ENCODE measurements at regions not wholly inside any gene's neighbourhood (a gene's known extent, or its start where the extent isn't known, plus 50 kb on each side); places are given as distances from the start of the nearest gene placed in this dataset.
A peak's percentile ranks its signal among the peaks of the same experiment; 100 is the strongest.

GRCh38 chr4:27835851-27836250 is 975.2 kb downstream of the STIM2 start:
- WGBS (ENCODE audit: extremely low coverage, insufficient coverage, low lambda C conversion rate) = no CpG with 5 or more reads among the region's 1 CpG
- Histone ChIP-seq H2BK120ac (ENCODE audit: low read depth, low read length) (no peak overlapping the region), H3K27me3 (ENCODE audit: insufficient read depth, low read length, poor library complexity) (no peaks in the 10 kb centered on the region), H2AK5ac (ENCODE audit: low read length) (no peak overlapping the region), H3K4me3 (ENCODE audit: low read length) (no peak overlapping the region), H3K4ac (ENCODE audit: low read depth, low read length) (no peak overlapping the region), H3K79me2 (ENCODE audit: control insufficient read depth, insufficient read depth, low read length) (no peaks in the 10 kb centered on the region), H3K79me1 (ENCODE audit: low read length) (no peaks in the 10 kb centered on the region), H3K56ac (ENCODE audit: low read length) (no peak overlapping the region), H3K27ac (ENCODE audit: low read depth, low read length) (no peak overlapping the region), H2BK5ac (ENCODE audit: low read length) (no peak overlapping the region), H3K4me2 (ENCODE audit: low read length) (no peak overlapping the region), H4K5ac (ENCODE audit: low read length) (no peak overlapping the region), H3K9ac (ENCODE audit: low read length) (no peak overlapping the region), H4K8ac (ENCODE audit: low read depth, low read length) (no peak overlapping the region), H2BK15ac (replicated peaks; ENCODE audit: low read depth) (no peak overlapping the region), H3K23ac (ENCODE audit: low read length) (no peak overlapping the region), H3K36me3 (ENCODE audit: control insufficient read depth, insufficient read depth, low read length) (no peaks in the 10 kb centered on the region), H3K18ac (ENCODE audit: low read length) (no peak overlapping the region), H3K4me1 (ENCODE audit: control insufficient read depth, low read depth, low read length) (no peaks in the 10 kb centered on the region)
- no peak for DNase-seq

DNA sequence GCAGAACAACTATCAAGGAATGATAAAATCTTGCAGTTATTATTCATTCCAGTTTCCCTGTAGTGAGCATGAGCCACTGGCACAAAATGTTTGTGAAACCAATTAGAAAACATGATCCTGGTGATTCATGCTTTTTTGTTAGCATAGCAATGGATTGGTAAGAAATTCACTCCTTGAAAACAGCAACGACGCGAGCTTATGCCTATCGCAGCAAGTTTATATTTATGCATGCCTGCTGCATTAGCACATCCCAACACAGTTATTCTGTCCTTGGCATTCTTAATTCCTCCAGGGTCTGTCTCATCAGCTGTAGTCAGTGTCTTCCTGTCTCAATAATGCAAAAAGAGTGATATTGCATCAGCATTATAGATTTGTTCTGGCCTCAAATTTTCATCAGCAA is 975.9 kb downstream of the STIM2 start:
- Histone ChIP-seq H3K4me1 (ENCODE audit: control insufficient read depth, low read depth, low read length) (no peaks in the 10 kb centered on the region), H4K8ac (ENCODE audit: low read depth, low read length) (no peak overlapping the region), H3K23ac (ENCODE audit: low read length) (no peak overlapping the region), H2BK120ac (ENCODE audit: low read depth, low read length) (no peak overlapping the region), H3K27ac (ENCODE audit: low read depth, low read length) (no peak overlapping the region), H3K4ac (ENCODE audit: low read depth, low read length) (no peak overlapping the region), H3K56ac (ENCODE audit: low read length) (no peak overlapping the region), H4K5ac (ENCODE audit: low read length) (no peak overlapping the region), H2AK5ac (ENCODE audit: low read length) (no peak overlapping the region), H2BK15ac (replicated peaks; ENCODE audit: low read depth) (no peak overlapping the region), H3K79me1 (ENCODE audit: low read length) (no peaks in the 10 kb centered on the region), H3K18ac (ENCODE audit: low read length) (no peak overlapping the region), H2BK5ac (ENCODE audit: low read length) (no peak overlapping the region), H3K9ac (ENCODE audit: low read length) (no peak overlapping the region), H3K27me3 (ENCODE audit: insufficient read depth, low read length, poor library complexity) (no peaks in the 10 kb centered on the region), H3K4me3 (ENCODE audit: low read length) (no peak overlapping the region), H3K4me2 (ENCODE audit: low read length) (no peak overlapping the region), H3K79me2 (ENCODE audit: control insufficient read depth, insufficient read depth, low read length) (no peaks in the 10 kb centered on the region), H3K36me3 (ENCODE audit: control insufficient read depth, insufficient read depth, low read length) (no peaks in the 10 kb centered on the region)
- WGBS (ENCODE audit: extremely low coverage, insufficient coverage, low lambda C conversion rate) = no CpG with 5 or more reads among the region's 4 CpGs
- DNase-seq = no peak

DNA sequence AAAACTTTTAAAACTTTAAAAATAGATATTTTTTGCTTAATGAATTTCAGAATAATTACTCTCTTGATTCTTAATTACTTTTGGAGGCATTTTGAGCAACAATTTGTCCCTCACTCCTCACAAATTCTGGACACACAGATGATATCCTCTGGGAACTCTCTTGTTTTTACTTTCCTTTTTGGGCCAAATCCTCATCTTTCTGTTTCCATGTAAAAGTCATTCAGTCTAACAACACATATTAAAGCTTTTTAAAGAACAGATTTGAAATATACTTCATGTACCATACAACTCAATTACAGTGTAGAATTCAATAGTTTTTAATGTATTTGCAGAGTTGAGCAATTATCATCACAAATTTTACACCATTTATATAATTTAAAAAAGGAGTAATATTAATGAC is 983.1 kb downstream of the STIM2 start:
- DNase-seq = no peak
- no peak overlapping the region for H4K5ac ChIP-seq (ENCODE audit: low read length)
- no peak overlapping the region for H3K4me3 ChIP-seq (ENCODE audit: low read length)
- no peaks in the 10 kb centered on the region for H3K79me1 ChIP-seq (ENCODE audit: low read length)
- no peaks in the 10 kb centered on the region for H3K4me1 ChIP-seq (ENCODE audit: control insufficient read depth, low read depth, low read length)
- H3K9ac ChIP-seq (ENCODE audit: low read length) = no peak overlapping the region
- H2BK120ac ChIP-seq (ENCODE audit: low read depth, low read length) = no peak overlapping the region
- no peak overlapping the region for H2BK15ac ChIP-seq (replicated peaks; ENCODE audit: low read depth)
- no peaks in the 10 kb centered on the region for H3K27me3 ChIP-seq (ENCODE audit: insufficient read depth, low read length, poor library complexity)
- no peak overlapping the region for H3K4ac ChIP-seq (ENCODE audit: low read depth, low read length)
- H4K8ac ChIP-seq (ENCODE audit: low read depth, low read length) = no peak overlapping the region
- no peak overlapping the region for H3K18ac ChIP-seq (ENCODE audit: low read length)
- H3K23ac ChIP-seq (ENCODE audit: low read length) = no peak overlapping the region
- H3K27ac ChIP-seq (ENCODE audit: low read depth, low read length) = no peak overlapping the region
- no peak overlapping the region for H3K4me2 ChIP-seq (ENCODE audit: low read length)
- no peak overlapping the region for H3K56ac ChIP-seq (ENCODE audit: low read length)
- H3K79me2 ChIP-seq (ENCODE audit: control insufficient read depth, insufficient read depth, low read length) = no peaks in the 10 kb centered on the region
- no peaks in the 10 kb centered on the region for H3K36me3 ChIP-seq (ENCODE audit: control insufficient read depth, insufficient read depth, low read length)
- no peak overlapping the region for H2AK5ac ChIP-seq (ENCODE audit: low read length)
- no peak overlapping the region for H2BK5ac ChIP-seq (ENCODE audit: low read length)

DNA sequence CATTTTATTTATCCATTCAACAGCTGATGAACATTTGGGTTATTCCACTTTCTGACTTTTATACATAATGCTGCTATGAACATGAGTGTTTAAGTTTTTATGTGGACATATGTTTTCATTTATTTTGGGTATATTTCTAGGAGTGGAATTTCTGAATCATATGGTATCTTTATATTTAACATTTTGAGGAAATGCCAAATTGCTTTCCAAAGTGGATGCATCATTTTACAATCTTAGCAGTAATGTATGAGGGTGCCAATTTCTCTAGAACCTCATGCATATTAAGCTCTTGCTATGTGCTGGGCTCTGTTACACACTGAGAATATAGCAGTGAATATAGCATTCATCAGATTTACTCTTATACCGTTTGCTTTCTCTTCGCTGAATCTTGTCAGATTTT is 983.7 kb downstream of the STIM2 start:
- Histone ChIP-seq H3K4ac (ENCODE audit: low read depth, low read length) (no peak overlapping the region), H4K5ac (ENCODE audit: low read length) (no peak overlapping the region), H3K4me1 (ENCODE audit: control insufficient read depth, low read depth, low read length) (no peaks in the 10 kb centered on the region), H3K27ac (ENCODE audit: low read depth, low read length) (no peak overlapping the region), H3K9ac (ENCODE audit: low read length) (no peak overlapping the region), H4K8ac (ENCODE audit: low read depth, low read length) (no peak overlapping the region), H2AK5ac (ENCODE audit: low read length) (no peak overlapping the region), H3K27me3 (ENCODE audit: insufficient read depth, low read length, poor library complexity) (no peaks in the 10 kb centered on the region), H3K36me3 (ENCODE audit: control insufficient read depth, insufficient read depth, low read length) (no peaks in the 10 kb centered on the region), H3K18ac (ENCODE audit: low read length) (no peak overlapping the region), H3K56ac (ENCODE audit: low read length) (no peak overlapping the region), H2BK5ac (ENCODE audit: low read length) (no peak overlapping the region), H3K4me3 (ENCODE audit: low read length) (no peak overlapping the region), H2BK120ac (ENCODE audit: low read depth, low read length) (no peak overlapping the region), H2BK15ac (replicated peaks; ENCODE audit: low read depth) (no peak overlapping the region), H3K23ac (ENCODE audit: low read length) (no peak overlapping the region), H3K79me2 (ENCODE audit: control insufficient read depth, insufficient read depth, low read length) (no peaks in the 10 kb centered on the region), H3K79me1 (ENCODE audit: low read length) (no peaks in the 10 kb centered on the region), H3K4me2 (ENCODE audit: low read length) (no peak overlapping the region)
- DNase-seq = no peak
- WGBS (ENCODE audit: extremely low coverage, insufficient coverage, low lambda C conversion rate) = no CpG with 5 or more reads among the region's 2 CpGs

- no peaks in the 10 kb centered on the region for H3K79me2 ChIP-seq (ENCODE audit: control insufficient read depth, insufficient read depth, low read length)
These were observed 986.3 kb downstream of the STIM2 start for GRCh38 chr4:27846951-27847350.

GRCh38 chr4:27861381-27861787 is 1000.7 kb downstream of the STIM2 start:
- Histone ChIP-seq H3K23ac (ENCODE audit: low read length) (no peak overlapping the region), H3K18ac (ENCODE audit: low read length) (no peak overlapping the region), H3K4ac (ENCODE audit: low read depth, low read length) (peak overlapping the region; percentile 52), H4K8ac (ENCODE audit: low read depth, low read length) (no peak overlapping the region), H3K9ac (ENCODE audit: low read length) (peak overlapping the region; percentile 12), H3K4me2 (ENCODE audit: low read length) (no peak overlapping the region), H3K79me2 (ENCODE audit: control insufficient read depth, insufficient read depth, low read length) (no peaks in the 10 kb centered on the region), H2BK5ac (ENCODE audit: low read length) (no peak overlapping the region), H3K56ac (ENCODE audit: low read length) (peak overlapping the region; percentile 43), H3K27ac (ENCODE audit: low read depth, low read length) (no peak overlapping the region), H3K79me1 (ENCODE audit: low read length) (no peaks in the 10 kb centered on the region), H2BK15ac (replicated peaks; ENCODE audit: low read depth) (no peak overlapping the region), H2BK120ac (ENCODE audit: low read depth, low read length) (no peak overlapping the region), H2AK5ac (ENCODE audit: low read length) (no peak overlapping the region), H3K4me3 (ENCODE audit: low read length) (no peak overlapping the region), H3K4me1 (ENCODE audit: control insufficient read depth, low read depth, low read length) (no peaks in the 10 kb centered on the region), H3K36me3 (ENCODE audit: control insufficient read depth, insufficient read depth, low read length) (no peaks in the 10 kb centered on the region), H4K5ac (ENCODE audit: low read length) (no peak overlapping the region), H3K27me3 (ENCODE audit: insufficient read depth, low read length, poor library complexity) (no peaks in the 10 kb centered on the region)
- no CpG with 5 or more reads among the region's 1 CpG for WGBS (ENCODE audit: extremely low coverage, insufficient coverage, low lambda C conversion rate)
- peak; percentile 83 for DNase-seq

More at GRCh38 chr4:27846951-27847350, 986.3 kb downstream of the STIM2 start:
- Histone ChIP-seq H3K9ac (ENCODE audit: low read length) (no peak overlapping the region), H2BK120ac (ENCODE audit: low read depth, low read length) (no peak overlapping the region), H2BK5ac (ENCODE audit: low read length) (no peak overlapping the region), H3K23ac (ENCODE audit: low read length) (no peak overlapping the region), H3K18ac (ENCODE audit: low read length) (no peak overlapping the region), H3K27ac (ENCODE audit: low read depth, low read length) (no peak overlapping the region), H4K8ac (ENCODE audit: low read depth, low read length) (no peak overlapping the region), H2BK15ac (replicated peaks; ENCODE audit: low read depth) (no peak overlapping the region), H3K4me3 (ENCODE audit: low read length) (no peak overlapping the region), H3K4me2 (ENCODE audit: low read length) (no peak overlapping the region), H3K27me3 (ENCODE audit: insufficient read depth, low read length, poor library complexity) (no peaks in the 10 kb centered on the region), H3K4ac (ENCODE audit: low read depth, low read length) (no peak overlapping the region), H3K4me1 (ENCODE audit: control insufficient read depth, low read depth, low read length) (no peaks in the 10 kb centered on the region), H4K5ac (ENCODE audit: low read length) (no peak overlapping the region), H3K56ac (ENCODE audit: low read length) (no peak overlapping the region), H3K36me3 (ENCODE audit: control insufficient read depth, insufficient read depth, low read length) (no peaks in the 10 kb centered on the region), H2AK5ac (ENCODE audit: low read length) (no peak overlapping the region), H3K79me1 (ENCODE audit: low read length) (no peaks in the 10 kb centered on the region)
- WGBS (ENCODE audit: extremely low coverage, insufficient coverage, low lambda C conversion rate) = no CpG with 5 or more reads among the region's 1 CpG
- DNase-seq = no peak

Measured in mesendoderm (in vitro differentiated cells).